Fibroblast of pulmonary artery (primary cell): ENCODE measurements at regions not wholly inside any gene's neighbourhood (a gene's known extent, or its start where the extent isn't known, plus 50 kb on each side); places are given as distances from the start of the nearest gene placed in this dataset.
"Not testable (repeated sequence)": the region's sequence is repeated elsewhere in the genome, so short reads cannot be mapped to it uniquely, and the experiment has no call there.

ENCODE experiments used
- DNase-seq: peaks from one replicate; pipeline ENCODE4 v3.0.0-alpha.2; 2010; ENCODE audit warnings: low read depth
- H3K4me3 ChIP-seq: replicated peaks from 2 replicates; pipeline ENCODE4 v1.5.1; 2011; ENCODE audit warnings: low read depth, mild to moderate bottlenecking, control low read depth, low read length, moderate library complexity
- TF ChIP-seq, protein P1 (sequence below): IDR thresholded peaks from 2 replicates; pipeline ENCODE4 v1.5.1; 2011; ENCODE audit warnings: mild to moderate bottlenecking, control low read depth, low read length, inconsistent platforms; ENCODE audit errors: missing control alignments

DNA sequence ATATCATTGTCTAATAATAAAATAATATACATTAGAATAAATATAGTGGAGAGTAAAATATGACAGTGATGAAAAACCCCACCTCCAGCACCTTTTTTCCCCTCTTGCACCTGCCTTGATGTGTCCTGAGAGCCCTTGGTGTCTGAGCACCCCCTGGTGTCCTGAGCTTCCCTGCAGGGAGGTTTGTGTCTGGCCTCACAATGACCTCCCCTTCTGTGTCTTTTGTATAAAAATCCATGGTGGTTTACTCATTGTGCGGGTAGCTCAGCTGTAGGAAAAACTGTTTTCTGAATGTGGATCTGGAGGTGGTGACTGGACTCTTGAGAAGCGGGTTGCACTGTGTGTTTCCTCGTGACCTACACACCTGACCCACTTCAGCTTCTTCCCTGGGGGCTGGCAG lies 636.9 kb downstream of the TMEM121 start:
- TF ChIP-seq, protein P1, sequence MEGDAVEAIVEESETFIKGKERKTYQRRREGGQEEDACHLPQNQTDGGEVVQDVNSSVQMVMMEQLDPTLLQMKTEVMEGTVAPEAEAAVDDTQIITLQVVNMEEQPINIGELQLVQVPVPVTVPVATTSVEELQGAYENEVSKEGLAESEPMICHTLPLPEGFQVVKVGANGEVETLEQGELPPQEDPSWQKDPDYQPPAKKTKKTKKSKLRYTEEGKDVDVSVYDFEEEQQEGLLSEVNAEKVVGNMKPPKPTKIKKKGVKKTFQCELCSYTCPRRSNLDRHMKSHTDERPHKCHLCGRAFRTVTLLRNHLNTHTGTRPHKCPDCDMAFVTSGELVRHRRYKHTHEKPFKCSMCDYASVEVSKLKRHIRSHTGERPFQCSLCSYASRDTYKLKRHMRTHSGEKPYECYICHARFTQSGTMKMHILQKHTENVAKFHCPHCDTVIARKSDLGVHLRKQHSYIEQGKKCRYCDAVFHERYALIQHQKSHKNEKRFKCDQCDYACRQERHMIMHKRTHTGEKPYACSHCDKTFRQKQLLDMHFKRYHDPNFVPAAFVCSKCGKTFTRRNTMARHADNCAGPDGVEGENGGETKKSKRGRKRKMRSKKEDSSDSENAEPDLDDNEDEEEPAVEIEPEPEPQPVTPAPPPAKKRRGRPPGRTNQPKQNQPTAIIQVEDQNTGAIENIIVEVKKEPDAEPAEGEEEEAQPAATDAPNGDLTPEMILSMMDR = no peak
- DNase-seq = no peak
- H3K4me3 ChIP-seq = no peak overlapping the region

DNA sequence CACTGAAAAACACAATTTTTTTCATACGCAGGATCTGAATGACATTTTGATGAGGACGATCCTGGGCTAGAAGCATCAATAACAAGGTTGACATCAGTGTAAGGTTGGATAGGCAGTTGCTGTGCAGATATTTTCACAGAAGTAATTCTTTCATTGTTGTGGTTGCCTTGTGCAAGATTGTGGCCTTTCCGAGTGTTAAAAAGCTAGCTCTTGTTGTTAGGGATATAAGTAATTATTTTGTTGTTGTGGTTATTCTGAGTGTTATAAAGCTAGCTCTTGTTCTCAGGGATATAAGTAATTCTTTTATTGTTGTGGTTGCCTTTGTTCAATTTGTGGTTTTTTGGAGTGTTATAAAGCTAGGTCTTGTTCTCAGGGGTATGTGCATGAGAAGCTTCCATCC lies 637.4 kb downstream of the TMEM121 start:
- H3K4me3 ChIP-seq, DNase-seq: not testable (repeated sequence)

DNA sequence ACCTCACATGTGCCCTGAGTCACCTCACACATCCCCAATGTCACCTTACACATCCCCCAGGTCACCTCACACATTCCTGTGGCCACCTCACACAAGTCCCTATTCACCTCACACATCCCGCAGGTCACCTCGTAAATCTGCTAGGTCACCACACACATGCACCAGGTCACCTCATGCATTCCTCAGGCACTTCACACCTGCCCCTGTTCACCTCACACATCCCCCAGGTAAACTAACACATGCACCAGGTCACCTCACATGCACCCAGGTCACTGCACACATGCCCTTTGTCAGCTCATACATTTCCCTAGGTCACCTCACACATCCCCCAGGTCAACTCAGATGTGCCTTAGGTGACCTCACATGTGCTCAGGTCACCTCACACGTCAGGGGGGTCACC lies 639.8 kb downstream of the TMEM121 start:
- TF ChIP-seq, protein P1 = no peak
- no peak overlapping the region for H3K4me3 ChIP-seq
- DNase-seq = no peak

DNA sequence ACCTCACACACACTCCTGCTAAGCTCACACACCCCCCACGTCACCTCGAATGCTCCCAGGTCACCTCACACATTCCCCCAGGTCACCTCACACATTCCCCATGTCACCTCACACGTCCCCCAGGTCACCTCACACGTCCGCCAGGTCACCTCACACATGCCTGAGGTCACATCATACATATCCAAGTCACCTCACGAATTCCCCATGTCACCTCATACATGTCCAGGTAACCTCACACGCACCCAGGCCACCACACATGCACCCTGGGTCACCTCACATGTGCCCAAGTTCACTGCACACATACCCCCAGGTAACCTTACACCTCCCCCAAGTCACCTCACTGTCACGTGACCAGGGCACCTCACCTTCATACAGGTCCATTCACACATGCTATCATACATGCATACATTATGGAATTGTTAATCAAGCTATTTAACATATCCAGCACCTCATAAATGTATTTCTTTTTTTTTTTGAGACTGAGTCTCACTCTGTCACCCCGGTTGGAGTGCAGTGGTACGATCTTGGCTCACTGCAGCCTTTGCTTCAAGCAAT lies 640.3 kb downstream of the TMEM121 start:
- DNase-seq = no peak
- no peak overlapping the region for H3K4me3 ChIP-seq
- TF ChIP-seq, protein P1 = no peak

DNA sequence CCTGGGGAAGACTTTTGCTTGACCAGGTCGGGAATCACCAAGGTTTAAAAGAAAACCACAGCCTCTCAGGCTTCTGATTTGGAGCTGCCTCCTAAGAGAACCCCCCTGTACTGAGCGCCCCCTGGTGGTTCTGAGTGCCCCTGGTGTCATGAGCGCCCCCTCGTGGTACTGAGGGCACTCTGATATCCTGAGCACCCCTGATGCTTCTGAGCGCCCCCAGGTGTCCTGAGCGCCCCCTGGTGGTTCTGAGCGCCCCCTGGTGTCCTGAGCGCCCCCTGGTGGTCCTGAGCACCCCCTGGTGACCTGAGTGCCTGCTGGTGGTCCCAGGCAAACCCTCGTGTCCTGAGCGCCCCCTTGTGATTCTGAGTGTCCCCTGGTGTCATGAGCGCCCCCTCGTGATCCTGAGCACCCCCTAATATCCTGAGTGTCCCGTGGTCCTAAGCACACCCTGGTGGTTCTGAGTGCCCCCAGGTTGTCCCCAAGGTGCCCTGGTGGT lies 643.8 kb downstream of the TMEM121 start:
- not testable (repeated sequence) for H3K4me3 ChIP-seq, DNase-seq

DNA sequence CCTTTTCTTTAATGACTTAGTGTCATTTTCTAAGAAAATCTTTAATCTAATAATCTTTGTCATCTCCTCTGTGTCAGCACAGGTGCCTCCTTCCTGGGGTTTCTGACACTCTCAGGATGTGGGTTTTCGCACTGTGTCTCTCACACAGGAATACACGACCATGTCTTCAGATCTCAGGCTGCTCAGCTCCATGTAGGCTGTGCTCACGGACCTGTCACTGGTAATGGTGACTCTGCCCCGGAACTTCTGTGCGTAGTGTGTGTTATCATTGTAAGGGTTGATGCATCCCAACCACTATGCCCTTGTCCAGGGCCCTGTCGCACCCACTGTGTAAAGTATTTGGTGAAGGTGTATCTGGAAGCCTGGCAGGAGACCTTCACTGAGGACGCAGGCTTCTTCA lies 647.8 kb downstream of the TMEM121 start:
- TF ChIP-seq, protein P1 = no peak
- no peak for DNase-seq
- no peak overlapping the region for H3K4me3 ChIP-seq

DNA sequence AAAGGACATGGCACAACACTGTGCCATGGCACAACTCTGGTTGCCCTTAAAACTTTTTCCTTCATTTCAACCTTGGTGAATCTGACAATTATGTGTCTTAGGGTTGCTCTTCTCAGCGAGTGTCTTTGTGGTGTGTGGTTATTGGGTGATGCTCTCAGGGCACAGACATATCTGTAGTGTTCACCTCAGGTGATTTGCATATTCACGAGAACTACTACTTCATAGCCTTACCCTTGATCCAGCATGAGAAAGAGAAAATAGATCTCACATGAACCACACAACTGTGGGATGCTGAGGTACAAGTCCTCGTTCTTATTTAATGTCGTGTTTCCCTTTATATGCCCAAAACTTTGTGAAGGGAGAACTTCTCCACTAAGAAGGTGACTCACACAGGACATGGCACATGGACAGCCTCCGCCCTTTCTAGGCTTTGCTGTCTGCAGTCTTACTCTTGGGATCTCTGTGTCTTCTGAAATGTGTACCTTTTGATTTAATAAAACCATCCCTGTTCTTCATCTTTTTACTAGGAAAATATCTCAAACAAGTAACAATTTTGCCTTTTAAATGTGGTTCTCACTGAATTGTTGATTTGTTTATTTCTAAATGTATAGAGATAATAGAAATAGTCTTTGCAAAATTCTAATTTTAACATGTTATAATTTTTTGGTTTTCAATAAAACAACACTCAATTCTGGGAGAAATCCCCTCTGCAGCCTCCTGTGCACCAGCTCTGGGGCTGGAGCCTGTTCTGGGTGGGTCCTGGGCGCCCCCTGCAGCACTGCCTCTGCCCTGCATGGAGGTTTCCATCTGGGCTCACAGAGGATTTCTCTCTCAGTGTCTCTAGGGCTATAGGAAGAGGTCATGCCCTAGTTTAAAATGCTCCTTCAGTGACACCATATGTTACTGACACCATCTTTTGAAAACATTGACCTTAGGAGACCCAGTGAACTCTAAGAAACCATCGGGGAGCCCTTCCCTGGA lies 651.2 kb downstream of the TMEM121 start:
- DNase-seq, H3K4me3 ChIP-seq: not testable (repeated sequence)

DNA sequence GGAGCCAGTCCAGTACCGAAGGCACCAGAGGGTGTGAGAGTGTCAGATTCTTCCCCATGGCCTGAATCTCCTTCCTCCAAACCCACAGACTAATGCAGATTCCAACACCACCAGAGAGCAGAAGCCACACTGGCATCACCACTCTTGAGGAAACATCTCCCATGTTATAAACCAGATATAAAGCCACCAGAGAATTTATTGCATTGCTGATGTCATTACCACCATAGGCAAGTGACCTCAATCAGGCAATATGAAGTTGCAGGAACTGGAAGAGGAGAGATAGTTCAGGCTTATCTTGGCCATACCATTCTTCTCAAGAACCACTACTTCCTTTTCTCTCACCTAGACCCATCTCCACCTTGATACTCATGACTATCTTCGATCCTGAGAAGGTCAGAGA lies 653.4 kb downstream of the TMEM121 start:
- no peak for DNase-seq
- no peak overlapping the region for H3K4me3 ChIP-seq
- TF ChIP-seq, protein P1 = no peak

DNA sequence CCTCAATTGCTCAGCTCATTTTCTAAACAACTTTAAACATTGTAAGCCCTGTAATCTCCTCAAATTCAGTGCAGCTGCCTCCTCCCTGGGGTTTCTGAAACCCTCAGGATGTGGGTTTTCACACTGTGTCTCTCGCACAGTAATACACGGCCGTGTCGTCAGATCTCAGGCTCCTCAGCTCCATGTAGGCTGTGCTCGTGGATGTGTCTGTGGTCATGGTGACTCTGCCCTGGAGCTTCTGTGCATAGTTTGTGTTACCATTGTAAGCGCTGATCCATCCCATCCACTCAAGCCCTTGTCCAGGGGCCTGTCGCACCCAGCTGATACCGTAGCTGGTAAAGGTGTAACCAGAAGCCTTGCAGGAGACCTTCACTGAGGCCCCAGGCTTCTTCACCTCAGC lies 658.4 kb downstream of the TMEM121 start:
- H3K4me3 ChIP-seq, DNase-seq: not testable (repeated sequence)

DNA sequence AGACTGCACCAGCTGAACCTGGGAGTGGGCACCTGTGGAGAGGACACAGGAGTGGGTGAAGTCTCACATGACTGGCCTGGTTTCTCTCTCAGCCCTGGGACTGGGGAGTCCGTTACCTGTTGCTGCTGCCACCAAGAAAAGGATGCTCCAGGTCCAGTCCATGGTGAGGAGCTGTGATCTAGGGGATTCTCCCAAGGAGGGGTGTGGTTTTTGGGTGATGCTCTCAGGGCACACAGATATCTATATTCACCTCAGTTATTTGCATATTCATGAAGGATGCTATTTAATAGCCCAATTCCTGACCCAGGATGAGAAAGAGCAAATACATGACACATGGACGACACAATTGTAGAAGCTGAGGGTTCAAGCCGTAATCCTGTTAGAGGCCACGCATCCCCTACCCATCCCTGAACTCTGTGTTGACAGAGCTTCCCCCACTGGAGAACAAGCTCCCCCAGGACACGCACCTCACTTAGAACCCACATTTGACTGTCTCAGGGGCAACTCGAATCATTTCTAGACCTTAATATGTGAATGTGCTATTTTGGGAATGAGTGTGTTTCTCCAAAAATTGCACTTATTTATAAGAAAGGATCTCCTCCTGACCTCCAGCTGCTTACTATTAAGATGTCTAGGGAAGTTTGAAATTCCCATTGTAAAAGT lies 658.9 kb downstream of the TMEM121 start:
- H3K4me3 ChIP-seq = not testable (repeated sequence)

More for the DNA sequence above, 658.9 kb downstream of the TMEM121 start:
- DNase-seq = not testable (repeated sequence)
